K562 (cell line): ENCODE measurements at regions not wholly inside any gene's neighbourhood (a gene's known extent, or its start where the extent isn't known, plus 50 kb on each side); places are given as distances from the start of the nearest gene placed in this dataset.

ENCODE experiments used
- CTCF ChIP-seq, 3 experiments: IDR thresholded peaks in 2 of 3; conservative IDR thresholded peaks in 1 of 3; 2 replicates each; pipeline ENCODE4 v1.5.1; 2011 to 2012; ENCODE audit warnings: low read length in 3 of 3, mild to moderate bottlenecking in 3 of 3, control low read depth in 2 of 3, improper control_type of control experiment in 1 of 3, inconsistent platforms in 1 of 3, low read depth in 1 of 3, mixed read lengths in 1 of 3, moderate library complexity in 1 of 3; ENCODE audit not compliant: insufficient read depth in 2 of 3
- ETV5 ChIP-seq: sonication (generic); formaldehyde crosslinking; IDR thresholded peaks from 2 replicates; pipeline ENCODE4 v1.4.0; 2020; ENCODE audit warnings: low read depth, mild to moderate bottlenecking, missing genetic modification reagents
- GABPA ChIP-seq: fragments of 200-800 bp; sonication (Bioruptor generic); conservative IDR thresholded peaks from 2 replicates; pipeline ENCODE4 v1.6.1; 2016; ENCODE audit warnings: low read depth, missing genetic modification characterization, missing compliant biosample characterization
- MYC ChIP-seq, 2 experiments: fragments of 250-450 bp in 1 of 2; sonication (Bioruptor Pico) in 1 of 2; IDR thresholded peaks; 2 replicates each; pipeline versions ENCODE4 v1.5.1 to v1.6.1; 2012 to 2021; ENCODE audit warnings: low read depth in 2 of 2, borderline replicate concordance in 1 of 2, improper control_type of control experiment in 1 of 2, low read length in 1 of 2, mild to moderate bottlenecking in 1 of 2, moderate library complexity in 1 of 2
- NR3C1 ChIP-seq: sonication (generic); formaldehyde crosslinking; IDR thresholded peaks from 2 replicates; pipeline ENCODE4 v1.8.1; 2022; ENCODE audit warnings: missing genetic modification reagents
- PHB2 ChIP-seq: fragments of 450-650 bp; IDR thresholded peaks from 2 replicates; pipeline ENCODE4 v1.6.1; 2017; ENCODE audit warnings: low read depth
- PML ChIP-seq: IDR thresholded peaks from 2 replicates; pipeline ENCODE4 v1.6.1; 2012; ENCODE audit warnings: low read length, inconsistent platforms
- POLR2AphosphoS5 ChIP-seq: IDR thresholded peaks from 2 replicates; pipeline ENCODE4 v1.6.1; 2011; ENCODE audit warnings: mild to moderate bottlenecking, low read depth, low read length, moderate library complexity; ENCODE audit not compliant: control insufficient read depth, insufficient read depth
- TCF7L2 ChIP-seq: fragments of 150-350 bp; IDR thresholded peaks from 2 replicates; pipeline ENCODE4 v1.6.1; 2016; ENCODE audit warnings: low read depth, mild to moderate bottlenecking, low read length, moderate library complexity
- ZBTB17 ChIP-seq: fragments of 450-650 bp; formaldehyde crosslinking; IDR thresholded peaks from 2 replicates; pipeline ENCODE4 v1.4.0; 2020; ENCODE audit warnings: mild to moderate bottlenecking
- ZNF512 ChIP-seq: IDR thresholded peaks from 2 replicates; pipeline ENCODE4 v1.6.1; 2016; ENCODE audit warnings: missing genetic modification characterization, missing compliant biosample characterization

- TF ChIP-seq CTCF (IDR thresholded peaks at IDR 0.05 in 2 of 3, conservative IDR thresholded peaks at IDR 0.05 in 1 of 3; ENCODE audit: insufficient read depth in 2 of 3, low read depth in 1 of 3, low read length in 3 of 3), result no peak
- TF ChIP-seq ZNF512, result no peak
- TF ChIP-seq POLR2AphosphoS5, result no peak
- no peak for TF ChIP-seq PML
- TF ChIP-seq ZBTB17 (CRISPR knock-in tag), result no peak
- TF ChIP-seq NR3C1 (CRISPR knock-in tag), result no peak
- TF ChIP-seq MYC (IDR thresholded peaks at IDR 0.05; ENCODE audit: low read depth, low read length), result no peak
- TF ChIP-seq MYC (CRISPR knock-in tag; IDR thresholded peaks at IDR 0.05; ENCODE audit: borderline replicate concordance, low read depth), result no peak
- no peak for TF ChIP-seq GABPA (tag)
- no peak for TF ChIP-seq TCF7L2
- no peak for TF ChIP-seq PHB2
- no peak for TF ChIP-seq ETV5 (CRISPR knock-in tag)
Observed at GRCh38 chr6:137808836-137809315, 58.2 kb upstream of the TNFAIP3 start.
